Gastrocnemius medialis (tissue), 4 donors: ENCODE measurements at regions not wholly inside any gene's neighbourhood (a gene's known extent, or its start where the extent isn't known, plus 50 kb on each side); places are given as distances from the start of the nearest gene placed in this dataset.

Experiments
- ATAC-seq, 2 donors: fragments of 150-250 bp; one replicate each; pipeline ENCODE4 v1.9.1; 2016
- DNase-seq, 2 donors: peaks; one replicate each; pipeline ENCODE4 v3.0.0-alpha.2; 2019
- H3K27ac ChIP-seq, 4 donors: fragments of 200-600 bp; sonication (generic); 1 replicate in 1 of 4; 2 replicates in 3 of 4; pipeline ENCODE4 v1.5.1; 2016 to 2018; ENCODE audit warnings: mild to moderate bottlenecking in 2 of 4, moderate library complexity in 1 of 4
- H3K27me3 ChIP-seq, 3 donors: fragments of 200-600 bp; sonication (generic) in 2 of 3; 1 replicate in 1 of 3; 2 replicates in 2 of 3; pipeline versions ENCODE4 v1.5.1 to v1.6.0; 2016 to 2019; ENCODE audit warnings: mild to moderate bottlenecking in 1 of 3, moderate library complexity in 1 of 3
- H3K36me3 ChIP-seq, 2 donors: fragments of 200-600 bp; sonication (generic) in 1 of 2; one replicate each; pipeline ENCODE4 v1.5.1; 2017 to 2018
- H3K4me1 ChIP-seq, 2 donors: fragments of 200-600 bp; sonication (generic) in 1 of 2; one replicate each; pipeline ENCODE4 v1.5.1; 2016 to 2017; ENCODE audit warnings: mild to moderate bottlenecking in 2 of 2
- H3K4me3 ChIP-seq, 4 donors: fragments of 200-600 bp; sonication (generic) in 3 of 4; 1 replicate in 1 of 4; 2 replicates in 3 of 4; pipeline ENCODE4 v1.5.1; 2016 to 2019; ENCODE audit warnings: mild to moderate bottlenecking in 2 of 4
- H3K9me3 ChIP-seq, 3 donors: fragments of 200-600 bp; sonication (generic) in 2 of 3; 1 replicate in 1 of 3; 2 replicates in 2 of 3; pipeline ENCODE4 v1.5.1; 2016 to 2019
- CTCF ChIP-seq, 5 experiments: fragments of 450-650 bp in 3 of 5; fragments of 200-600 bp in 2 of 5; sonication (generic) in 2 of 5; IDR thresholded peaks in 4 of 5; conservative IDR thresholded peaks in 1 of 5; 1 replicate in 4 of 5; 2 replicates in 1 of 5; pipeline ENCODE4 v1.5.1; 2016 to 2019; ENCODE audit warnings: antibody characterized with exemption in 5 of 5, mild to moderate bottlenecking in 3 of 5, moderate library complexity in 3 of 5
- POLR2A ChIP-seq, 2 donors: fragments of 450-650 bp; IDR thresholded peaks; one replicate each; pipeline ENCODE4 v1.6.1; 2017; ENCODE audit warnings: antibody characterized with exemption in 2 of 2, mild to moderate bottlenecking in 2 of 2, moderate library complexity in 2 of 2
- in situ Hi-C, 4 donors: fragments of 200-750 bp; cut with MboI; loops; one replicate each; pipeline versions ENCODE4 v1.15.0 to v1.8.0; 2017; ENCODE audit warnings: low sequenced_read_pairs in 4 of 4
- intact Hi-C: fragments of 100-400 bp; cut with DNase I; formaldehyde crosslinking; loops from one replicate; pipeline ENCODE4 v1.15.1; 2023; ENCODE audit warnings: low total_unique reads

- H3K9me3 ChIP-seq: peaks cover 0 to 4% (median 0%) of the 10 kb centered on the region in 3 donors
- intact Hi-C loops (loop anchor here (10.0 kb wide), 1 partner anchor 344 kb away; no protein-coding TSS in a partner anchor), in situ Hi-C loops (loop anchor here in 2 of 4 donors (10.0 to 25.0 kb wide), 2 partner anchors 346 to 494 kb away; no protein-coding TSS in a partner anchor)
- TF ChIP-seq CTCF (IDR thresholded peaks at IDR 0.05 in 4 of 5, conservative IDR thresholded peaks at IDR 0.05 in 1 of 5): no peak
- TF ChIP-seq POLR2A (IDR thresholded peaks at IDR 0.05): no peak
- H3K27me3 ChIP-seq: peaks cover 0 to 6% (median 5%) of the 10 kb centered on the region in 3 donors
- H3K36me3 ChIP-seq: no peaks in the 10 kb centered on the region
- DNase-seq (no peak), ATAC-seq (no peak)
- no peak overlapping the region for H3K4me3 ChIP-seq
- H3K4me1 ChIP-seq: no peaks in the 10 kb centered on the region
- H3K27ac ChIP-seq: no peak overlapping the region
Observed at GRCh38 chr2:75408771-75409170, 152.0 kb downstream of the EVA1A start.

- no peak overlapping the region for H3K27ac ChIP-seq
- in situ Hi-C loops (loop anchor here in 2 of 4 donors (10.0 to 25.0 kb wide), 2 partner anchors 345 to 492 kb away; no protein-coding TSS in a partner anchor), intact Hi-C loops (loop anchor here (10.0 kb wide), 1 partner anchor 342 kb away; no protein-coding TSS in a partner anchor)
- TF ChIP-seq POLR2A (IDR thresholded peaks at IDR 0.05) (no peak), CTCF (IDR thresholded peaks at IDR 0.05 in 4 of 5, conservative IDR thresholded peaks at IDR 0.05 in 1 of 5) (no peak)
- H3K27me3 ChIP-seq: peaks cover 0 to 6% (median 5%) of the 10 kb centered on the region in 3 donors
- H3K4me1 ChIP-seq: no peaks in the 10 kb centered on the region
- H3K9me3 ChIP-seq: peaks cover 0 to 4% (median 0%) of the 10 kb centered on the region in 3 donors
- H3K36me3 ChIP-seq: no peaks in the 10 kb centered on the region
- DNase-seq (no peak), ATAC-seq (no peak)
- H3K4me3 ChIP-seq: no peak overlapping the region
Observed at GRCh38 chr2:75407038-75407530, 153.7 kb downstream of the EVA1A start.

- DNase-seq (no peak), ATAC-seq (no peak)
- no peak for TF ChIP-seq CTCF (IDR thresholded peaks at IDR 0.05 in 4 of 5, conservative IDR thresholded peaks at IDR 0.05 in 1 of 5)
- TF ChIP-seq POLR2A (IDR thresholded peaks at IDR 0.05): no peak
- Histone ChIP-seq H3K36me3 (no peaks in the 10 kb centered on the region), H3K4me3 (no peak overlapping the region), H3K9me3 (peaks cover 0 to 4% (median 0%) of the 10 kb centered on the region in 3 donors), H3K4me1 (no peaks in the 10 kb centered on the region), H3K27ac (no peak overlapping the region), H3K27me3 (peaks cover 0 to 6% (median 0%) of the 10 kb centered on the region in 3 donors)
- intact Hi-C loops: loop anchor here (10.0 kb wide), 1 partner anchor 341 kb away; no protein-coding TSS in a partner anchor
- in situ Hi-C loops: loop anchor here in 2 of 4 donors (10.0 to 25.0 kb wide), 2 partner anchors 344 to 491 kb away; no protein-coding TSS in a partner anchor
Observed at GRCh38 chr2:75406131-75406581, 154.6 kb downstream of the EVA1A start.

- ATAC-seq (no peak), DNase-seq (no peak)
- Histone ChIP-seq H3K4me1 (no peaks in the 10 kb centered on the region), H3K36me3 (no peaks in the 10 kb centered on the region), H3K27ac (no peak overlapping the region), H3K4me3 (no peak overlapping the region), H3K27me3 (peaks cover 0 to 6% (median 0%) of the 10 kb centered on the region in 3 donors), H3K9me3 (no peaks in the 10 kb centered on the region)
- in situ Hi-C loops: loop anchor here in 3 of 4 donors (5.0 to 25.0 kb wide), 3 partner anchors 343 to 490 kb away; no protein-coding TSS in a partner anchor
- intact Hi-C loops: loop anchor here (1.0 to 10.0 kb wide), 2 partner anchors 340 to 486 kb away; no protein-coding TSS in a partner anchor
- TF ChIP-seq POLR2A (IDR thresholded peaks at IDR 0.05): no peak
- no peak for TF ChIP-seq CTCF (IDR thresholded peaks at IDR 0.05 in 4 of 5, conservative IDR thresholded peaks at IDR 0.05 in 1 of 5)
Observed at GRCh38 chr2:75405000-75405399, 155.7 kb downstream of the EVA1A start.
